ENCODE measurements at regions not wholly inside any gene's neighbourhood (a gene's known extent, or its start where the extent isn't known, plus 50 kb on each side); places are given as distances from the start of the nearest gene placed in this dataset.

DNA sequence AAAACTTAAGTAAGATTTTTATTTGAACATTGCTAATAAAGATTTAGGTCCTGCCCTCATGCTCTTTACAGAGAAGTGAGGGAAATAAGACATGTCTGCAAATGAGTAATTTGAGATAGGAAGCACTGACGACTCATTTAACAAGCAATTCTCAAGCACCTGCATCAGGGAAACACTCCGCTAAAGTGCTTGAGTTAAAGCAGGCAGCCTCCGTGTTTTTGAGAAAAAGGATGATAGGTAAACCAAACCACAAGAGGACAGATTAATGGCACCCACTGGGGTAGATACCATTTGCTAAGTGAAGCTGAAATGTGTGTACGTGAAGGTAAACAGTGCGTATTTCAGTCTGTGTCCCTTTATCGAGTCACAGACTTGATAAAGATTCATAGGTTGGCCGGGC, 184.6 kb upstream of the CARD18 start:
- DNase-seq = no peak

- DNase-seq = no peak
These were observed 182.1 kb upstream of the CARD18 start for GRCh38 chr11:105321696-105322095.

DNA sequence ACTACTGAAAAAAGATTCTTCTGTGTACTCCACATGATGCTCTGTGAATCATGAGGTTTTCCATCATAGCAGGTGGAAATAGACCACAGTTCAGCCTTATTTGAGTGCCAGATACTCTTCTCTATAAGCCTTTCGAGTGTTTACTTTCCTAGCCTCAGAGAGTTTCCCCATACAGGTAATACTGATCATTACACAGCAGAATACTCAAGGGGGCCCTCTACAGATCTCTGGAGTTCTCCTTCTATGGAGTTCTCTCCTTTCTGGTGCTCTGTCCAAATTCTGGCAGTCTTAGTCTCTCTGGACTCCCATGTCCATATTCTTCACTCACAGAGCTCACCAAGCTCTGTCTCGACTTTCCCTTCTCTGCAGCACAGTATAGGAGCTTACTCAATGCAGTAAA, 175.7 kb upstream of the CARD18 start:
- DNase-seq = no peak

DNA sequence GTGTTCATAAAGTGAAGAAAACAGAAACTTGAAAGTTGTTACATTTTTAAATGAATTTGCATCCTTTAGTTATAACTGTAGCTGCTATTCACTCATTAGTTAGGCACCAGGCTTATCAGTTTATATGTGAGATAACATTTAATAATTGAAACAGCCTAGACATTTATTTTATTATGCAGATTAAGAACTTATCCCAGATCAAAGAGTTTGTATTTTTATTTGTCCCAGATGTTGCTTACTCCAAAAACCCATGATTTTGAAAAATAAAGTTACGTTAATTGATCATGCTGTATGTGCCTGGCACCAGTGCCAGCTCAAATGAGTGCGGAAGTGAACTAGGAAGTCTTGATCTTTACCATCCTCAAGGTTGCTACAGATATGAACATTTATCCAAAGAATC, 172.7 kb upstream of the CARD18 start:
- DNase-seq = no peak

GRCh38 chr11:105298630-105299029, 159.1 kb upstream of the CARD18 start:
- DNase-seq = no peak

GRCh38 chr11:105298174-105298573, 158.6 kb upstream of the CARD18 start:
- DNase-seq = no peak

DNA sequence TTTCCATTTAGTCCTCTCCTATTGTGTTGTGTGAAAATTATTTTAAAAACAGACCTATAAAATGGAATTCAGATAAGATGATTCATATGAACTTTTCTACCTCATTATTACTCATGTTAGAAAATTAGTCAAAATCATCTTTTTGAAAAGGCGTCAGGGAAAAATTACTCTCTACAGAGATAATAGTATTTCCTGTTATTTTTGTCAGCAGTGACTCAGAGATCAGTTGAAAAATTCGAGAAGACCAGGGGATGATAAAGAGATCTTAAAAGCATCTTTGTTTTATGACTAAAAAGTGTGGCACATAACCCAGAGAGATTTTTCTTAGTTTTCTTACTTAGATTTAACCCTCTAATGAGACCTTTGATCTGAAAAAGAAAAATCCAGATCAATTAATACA, 157.9 kb upstream of the CARD18 start:
- DNase-seq = no peak

DNA sequence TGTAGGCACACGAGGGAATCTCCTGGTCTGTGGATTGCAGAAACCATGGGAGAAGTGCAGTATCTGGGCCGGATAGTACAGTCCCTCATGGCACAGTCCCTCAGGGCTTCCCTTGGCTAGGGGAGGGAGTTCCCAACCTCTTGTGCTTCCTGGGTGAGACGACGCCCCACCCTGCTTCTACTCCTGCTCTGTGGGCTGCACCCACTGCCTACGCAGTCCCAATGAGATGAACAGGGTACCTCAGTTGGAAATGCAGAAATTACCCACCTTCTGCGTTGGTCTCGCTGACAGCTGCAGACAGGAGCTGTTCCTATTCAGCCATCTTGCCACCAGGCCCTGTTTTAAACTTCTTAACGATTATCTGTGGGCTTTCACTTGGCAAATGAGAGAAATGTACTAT, 157.2 kb upstream of the CARD18 start:
- no peak for DNase-seq

DNA sequence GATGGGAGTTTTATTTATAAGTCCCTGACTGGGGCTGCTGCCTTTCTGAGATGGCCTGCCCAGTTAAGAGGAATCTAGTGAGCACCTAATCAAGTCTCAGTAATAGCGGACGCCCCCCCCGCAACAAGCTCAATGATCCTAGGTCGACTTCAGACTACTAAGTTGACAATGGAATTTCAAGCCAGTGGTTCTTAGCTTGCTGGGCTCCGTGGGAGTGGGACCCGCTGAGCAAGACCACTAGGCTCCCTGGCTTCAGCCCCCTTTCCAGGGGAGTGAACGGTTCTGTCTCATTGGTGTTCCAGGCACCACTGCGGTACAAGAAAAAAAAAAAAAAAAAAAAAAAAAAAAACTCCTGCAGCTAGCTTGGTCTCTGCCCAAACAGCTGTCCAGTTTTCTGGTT, 156.8 kb upstream of the CARD18 start:
- no peak for DNase-seq

- DNase-seq = no peak
These were observed 143.1 kb upstream of the CARD18 start for GRCh38 chr11:105282658-105283057.

DNA sequence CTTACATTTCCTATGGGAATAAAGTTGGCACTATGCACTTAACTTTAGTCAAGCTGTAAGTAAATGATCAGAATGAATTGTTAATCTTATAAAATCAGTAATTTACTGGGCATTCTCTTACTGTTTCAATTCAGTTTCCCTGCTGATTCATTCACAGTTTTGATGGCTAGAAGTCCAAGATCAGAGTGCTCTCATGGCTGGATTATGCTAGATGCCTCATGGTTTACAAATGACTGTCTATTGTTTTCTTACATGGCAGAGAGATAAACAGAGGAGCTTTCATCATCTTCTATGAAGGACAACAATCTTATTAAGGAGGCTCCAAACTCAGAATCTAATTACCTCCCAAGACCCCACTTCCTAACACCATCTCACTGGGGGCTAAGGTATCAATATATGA, 135.1 kb upstream of the CARD18 start:
- no peak for DNase-seq

GRCh38 chr11:105273660-105274280, 134.2 kb upstream of the CARD18 start:
- no peak for DNase-seq

- no peak for DNase-seq
These were observed 130.3 kb upstream of the CARD18 start for GRCh38 chr11:105269862-105270261.

DNA sequence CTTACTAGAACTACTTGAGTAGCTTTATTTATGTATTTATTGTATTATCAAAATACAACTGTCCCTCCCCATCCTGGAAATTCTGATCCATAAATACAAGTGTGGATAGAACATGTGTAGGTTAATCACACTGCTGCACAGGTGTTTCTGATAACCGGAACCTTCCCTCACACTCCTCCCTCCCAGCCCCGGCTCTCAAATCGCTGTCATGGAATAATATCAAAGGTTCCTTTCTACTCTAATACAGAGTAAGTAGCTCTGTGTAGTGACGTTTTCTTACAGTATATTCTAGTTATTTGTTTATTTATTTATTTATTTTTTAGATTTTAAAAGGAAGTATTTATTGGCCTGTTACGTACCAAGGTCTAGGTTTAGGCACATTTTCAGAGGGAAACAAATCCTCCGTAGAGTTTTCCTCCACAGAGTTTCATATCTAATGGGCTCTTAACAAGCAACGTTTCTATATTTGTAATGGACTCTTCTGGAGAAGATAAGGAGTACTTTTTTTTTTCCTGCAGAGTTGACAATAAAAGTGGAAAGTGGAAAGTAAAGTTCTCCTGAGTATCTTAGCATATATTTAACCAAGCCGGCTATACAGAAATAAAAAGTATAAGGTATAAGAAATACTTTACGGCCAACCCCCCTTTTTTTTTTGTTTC, 129.0 kb upstream of the CARD18 start:
- no peak for DNase-seq

DNA sequence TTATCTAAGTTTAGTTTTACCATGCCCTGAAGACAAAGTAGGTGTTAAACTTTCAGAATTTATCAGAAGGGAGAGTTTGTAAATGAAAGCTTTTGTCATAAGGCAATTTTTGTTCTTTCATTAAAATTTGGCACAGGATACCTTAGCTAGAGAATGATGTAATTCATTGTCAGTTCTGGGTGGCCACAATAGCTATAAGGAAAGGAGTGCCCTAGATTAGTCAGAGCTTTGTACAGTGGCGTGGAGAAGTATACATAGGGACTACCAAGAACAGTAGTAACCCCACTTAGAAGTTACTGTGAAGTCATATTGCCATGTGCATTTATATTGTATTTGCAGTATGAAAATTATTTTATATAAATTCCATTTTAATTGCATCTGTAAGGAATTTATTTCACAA, 126.3 kb upstream of the CARD18 start:
- DNase-seq = no peak

- DNase-seq = no peak
These were observed 121.4 kb upstream of the CARD18 start for GRCh38 chr11:105260976-105261375.

DNA sequence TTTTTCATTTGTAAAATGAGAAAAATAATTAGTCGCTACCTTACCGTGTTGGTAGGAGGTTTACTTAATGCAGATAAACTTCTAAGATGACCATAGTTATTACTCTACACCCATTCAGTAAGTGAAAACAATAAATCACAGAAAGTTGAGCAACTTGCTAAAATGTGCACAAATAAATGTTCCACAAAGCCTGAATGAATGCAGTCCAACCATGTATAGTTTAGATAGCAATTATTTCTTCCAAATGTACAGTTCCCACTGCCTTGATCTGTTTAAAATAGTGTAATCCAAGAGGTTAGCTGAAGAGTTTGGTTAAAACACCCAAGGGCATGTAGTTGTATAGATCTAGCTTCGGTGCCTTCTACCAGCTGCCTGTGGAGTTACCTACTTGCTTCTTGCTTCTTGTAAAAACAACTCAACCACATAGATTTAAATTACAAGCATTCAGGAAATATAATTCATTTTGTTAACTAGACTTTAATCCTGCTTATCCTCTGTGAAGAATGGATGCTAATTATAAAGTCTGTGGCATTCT, 106.3 kb upstream of the CARD18 start:
- DNase-seq = no peak

GRCh38 chr11:105244160-105244825, 104.7 kb upstream of the CARD18 start:
- peak; percentile 76 to 81 for DNase-seq

- no peak for DNase-seq
These were observed 101.6 kb upstream of the CARD18 start for GRCh38 chr11:105241136-105241535.

DNA sequence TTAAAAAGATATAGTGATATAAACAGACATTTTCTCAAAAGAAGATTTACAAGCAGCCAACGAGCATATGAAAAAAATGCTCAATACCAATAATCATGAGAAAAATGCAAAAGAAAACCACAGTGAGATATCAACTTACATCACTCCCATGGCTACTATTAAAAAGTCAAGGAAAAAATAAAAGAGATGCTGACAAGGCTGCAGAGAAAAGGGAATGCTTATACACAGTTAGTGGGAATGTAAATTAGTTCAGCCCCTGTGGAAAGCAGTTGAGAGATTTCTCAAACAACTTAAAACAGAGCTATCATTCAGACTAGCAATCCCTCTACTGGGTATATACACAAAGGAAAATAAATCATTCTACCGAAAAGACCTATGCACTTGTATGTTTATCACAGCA, 97.1 kb upstream of the CARD18 start:
- no peak for DNase-seq

DNA sequence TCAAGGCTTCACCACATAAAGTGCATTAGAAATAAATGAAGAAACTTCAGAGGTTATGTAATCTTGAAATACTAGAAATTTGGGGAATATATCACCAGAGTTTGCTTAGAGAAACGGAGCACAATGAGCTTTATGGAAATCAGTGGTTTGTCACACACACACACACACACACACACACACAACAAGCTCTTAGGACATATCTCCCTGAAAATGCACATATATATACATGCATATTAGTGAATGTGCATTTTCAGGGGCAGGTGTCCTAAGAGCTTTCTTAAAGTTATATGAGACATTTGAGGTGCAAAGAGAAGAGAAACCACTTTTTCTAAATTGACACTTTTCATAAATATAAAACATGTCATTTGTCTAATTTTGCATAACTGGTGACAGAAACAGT, 93.7 kb upstream of the CARD18 start:
- DNase-seq = no peak

DNA sequence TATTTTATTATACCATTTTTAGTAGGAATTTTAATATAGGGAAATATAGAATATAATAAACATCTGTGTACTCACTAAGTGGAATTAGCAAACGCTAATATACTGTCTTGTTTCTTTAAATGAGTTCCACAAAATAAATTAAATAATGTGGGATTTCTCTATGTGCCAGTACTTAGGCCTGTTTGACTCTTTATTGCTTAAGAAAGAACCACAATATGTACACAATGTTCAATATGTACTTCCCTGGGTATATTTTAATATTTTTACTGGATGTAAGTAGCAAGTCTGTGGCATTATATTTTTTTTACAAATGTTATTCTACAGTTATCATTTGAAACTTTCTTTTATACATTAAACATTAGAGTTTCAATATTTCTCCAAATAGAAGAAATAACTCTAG, 92.5 kb upstream of the CARD18 start:
- no peak for DNase-seq

DNA sequence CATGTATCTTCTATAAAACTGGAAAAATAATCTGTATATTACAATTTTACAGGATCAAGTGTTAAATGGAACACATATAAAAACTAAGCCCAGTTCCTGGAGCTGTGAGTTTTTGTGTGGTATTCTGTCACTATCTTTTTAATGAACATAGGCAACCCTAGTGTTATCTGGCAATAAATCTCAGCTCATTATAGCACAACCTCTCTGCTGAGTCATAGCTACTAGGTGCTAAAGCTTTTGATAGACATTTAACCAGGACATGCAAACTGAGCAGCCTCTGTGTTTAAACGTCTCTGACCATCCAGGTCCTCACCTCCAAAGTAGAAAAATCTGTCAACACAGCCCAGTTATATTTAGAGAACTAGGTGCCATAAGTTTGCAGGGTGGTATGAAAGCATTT, 91.0 kb upstream of the CARD18 start:
- DNase-seq = no peak

DNA sequence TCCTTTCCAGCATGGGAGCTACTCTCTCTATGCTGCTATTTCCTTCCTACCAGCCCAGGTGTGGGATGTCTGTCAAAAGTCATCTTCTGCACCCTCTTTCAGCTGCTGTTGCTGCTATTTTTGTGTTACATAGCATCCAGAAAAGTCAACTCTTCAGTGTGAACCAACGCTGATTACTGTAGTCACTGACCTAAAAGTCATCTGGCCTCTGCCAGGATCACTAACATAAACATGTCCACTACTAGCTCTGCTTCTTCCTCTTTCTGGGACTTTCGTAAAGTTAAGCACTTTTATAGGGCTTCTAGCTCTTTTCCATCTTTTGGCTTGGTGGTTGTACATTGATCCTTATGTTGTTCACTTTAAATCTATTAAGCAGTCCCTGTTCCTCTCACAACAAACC, 90.2 kb upstream of the CARD18 start:
- peak; percentile 21 to 50 for DNase-seq
